Gastrocnemius medialis (tissue), 4 donors: ENCODE measurements at regions not wholly inside any gene's neighbourhood (a gene's known extent, or its start where the extent isn't known, plus 50 kb on each side); places are given as distances from the start of the nearest gene placed in this dataset.

Experiments
- ATAC-seq, 2 donors: fragments of 150-250 bp; one replicate each; pipeline ENCODE4 v1.9.1; 2016
- DNase-seq, 2 donors: peaks; one replicate each; pipeline ENCODE4 v3.0.0-alpha.2; 2019
- H3K27ac ChIP-seq, 4 donors: fragments of 200-600 bp; sonication (generic); 1 replicate in 1 of 4; 2 replicates in 3 of 4; pipeline ENCODE4 v1.5.1; 2016 to 2018; ENCODE audit warnings: mild to moderate bottlenecking in 2 of 4, moderate library complexity in 1 of 4
- H3K27me3 ChIP-seq, 3 donors: fragments of 200-600 bp; sonication (generic) in 2 of 3; 1 replicate in 1 of 3; 2 replicates in 2 of 3; pipeline versions ENCODE4 v1.5.1 to v1.6.0; 2016 to 2019; ENCODE audit warnings: mild to moderate bottlenecking in 1 of 3, moderate library complexity in 1 of 3
- H3K36me3 ChIP-seq, 2 donors: fragments of 200-600 bp; sonication (generic) in 1 of 2; one replicate each; pipeline ENCODE4 v1.5.1; 2017 to 2018
- H3K4me1 ChIP-seq, 2 donors: fragments of 200-600 bp; sonication (generic) in 1 of 2; one replicate each; pipeline ENCODE4 v1.5.1; 2016 to 2017; ENCODE audit warnings: mild to moderate bottlenecking in 2 of 2
- H3K4me3 ChIP-seq, 4 donors: fragments of 200-600 bp; sonication (generic) in 3 of 4; 1 replicate in 1 of 4; 2 replicates in 3 of 4; pipeline ENCODE4 v1.5.1; 2016 to 2019; ENCODE audit warnings: mild to moderate bottlenecking in 2 of 4
- H3K9me3 ChIP-seq, 3 donors: fragments of 200-600 bp; sonication (generic) in 2 of 3; 1 replicate in 1 of 3; 2 replicates in 2 of 3; pipeline ENCODE4 v1.5.1; 2016 to 2019
- CTCF ChIP-seq, 5 experiments: fragments of 450-650 bp in 3 of 5; fragments of 200-600 bp in 2 of 5; sonication (generic) in 2 of 5; IDR thresholded peaks in 4 of 5; conservative IDR thresholded peaks in 1 of 5; 1 replicate in 4 of 5; 2 replicates in 1 of 5; pipeline ENCODE4 v1.5.1; 2016 to 2019; ENCODE audit warnings: antibody characterized with exemption in 5 of 5, mild to moderate bottlenecking in 3 of 5, moderate library complexity in 3 of 5
- POLR2A ChIP-seq, 2 donors: fragments of 450-650 bp; IDR thresholded peaks; one replicate each; pipeline ENCODE4 v1.6.1; 2017; ENCODE audit warnings: antibody characterized with exemption in 2 of 2, mild to moderate bottlenecking in 2 of 2, moderate library complexity in 2 of 2
- in situ Hi-C, 4 donors: fragments of 200-750 bp; cut with MboI; loops; one replicate each; pipeline versions ENCODE4 v1.15.0 to v1.8.0; 2017; ENCODE audit warnings: low sequenced_read_pairs in 4 of 4
- intact Hi-C: fragments of 100-400 bp; cut with DNase I; formaldehyde crosslinking; loops from one replicate; pipeline ENCODE4 v1.15.1; 2023; ENCODE audit warnings: low total_unique reads

GRCh38 chr2:216572582-216573578, 60.3 kb upstream of the IGFBP2 start:
- Histone ChIP-seq H3K9me3 (no peaks in the 10 kb centered on the region), H3K27ac (peak overlapping the region; percentile 20 to 56 (median 48)), H3K27me3 (no peaks in the 10 kb centered on the region), H3K4me3 (no peak overlapping the region), H3K4me1 (peaks cover 19 to 23% of the 10 kb centered on the region in 2 donors), H3K36me3 (no peaks in the 10 kb centered on the region)
- DNase-seq (peak; percentile 25 to 33), ATAC-seq (peak; percentile 58 to 81)
- intact Hi-C loops (no loop called here), in situ Hi-C loops (no loop called here)
- no peak for TF ChIP-seq CTCF (IDR thresholded peaks at IDR 0.05 in 4 of 5, conservative IDR thresholded peaks at IDR 0.05 in 1 of 5)
- TF ChIP-seq POLR2A (IDR thresholded peaks at IDR 0.05), result no peak

DNA sequence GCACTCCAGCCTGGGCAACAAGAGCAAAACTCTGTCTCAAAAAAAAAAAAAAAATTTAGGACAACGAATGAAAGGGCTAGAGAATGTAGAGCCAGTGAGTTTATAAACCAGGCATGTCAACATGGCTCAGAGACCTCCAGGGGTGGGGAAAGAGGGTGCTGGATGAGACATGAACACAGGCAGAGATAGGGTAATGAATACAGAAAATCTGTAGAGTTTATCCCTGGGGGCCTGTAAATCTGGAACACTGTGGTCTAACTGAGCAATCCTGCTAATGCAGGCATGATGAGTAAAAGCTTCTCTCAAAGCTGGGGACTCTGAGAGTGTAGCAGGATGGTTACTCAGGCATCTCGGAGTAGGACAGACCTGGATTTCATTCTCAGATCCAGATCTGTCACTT, 59.2 kb upstream of the IGFBP2 start:
- H3K27ac ChIP-seq, result peak overlapping the region in 3 of 4 donors; percentile 2 to 56 (median 20)
- H3K27me3 ChIP-seq, result no peaks in the 10 kb centered on the region
- H3K4me3 ChIP-seq, result no peak overlapping the region
- no peaks in the 10 kb centered on the region for H3K9me3 ChIP-seq
- no peak for TF ChIP-seq POLR2A (IDR thresholded peaks at IDR 0.05)
- no peak for TF ChIP-seq CTCF (IDR thresholded peaks at IDR 0.05 in 4 of 5, conservative IDR thresholded peaks at IDR 0.05 in 1 of 5)
- in situ Hi-C loops, result no loop called here
- H3K4me1 ChIP-seq, result peaks cover 19 to 23% of the 10 kb centered on the region in 2 donors
- H3K36me3 ChIP-seq, result no peaks in the 10 kb centered on the region
- intact Hi-C loops, result no loop called here
- DNase-seq, result no peak
- no peak for ATAC-seq

DNA sequence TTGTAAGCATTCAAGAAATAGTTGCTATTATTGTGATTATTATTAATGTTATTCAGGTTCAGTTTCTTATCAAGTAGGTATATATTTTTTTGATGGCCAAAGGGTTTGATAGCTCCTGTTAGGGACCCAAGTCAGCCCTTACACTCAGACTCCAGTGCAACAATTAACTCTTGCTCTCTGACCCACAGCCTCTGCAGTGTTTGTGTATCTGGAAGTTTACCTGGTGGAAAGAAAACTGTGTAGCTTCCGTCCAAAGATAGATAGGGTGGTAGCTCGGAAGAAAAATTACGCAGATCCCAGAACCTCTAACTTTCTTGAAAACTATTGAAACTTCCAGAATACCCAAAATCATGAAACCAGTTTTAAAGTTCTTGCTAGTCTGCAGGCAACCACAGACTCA, 58.6 kb upstream of the IGFBP2 start:
- TF ChIP-seq POLR2A (IDR thresholded peaks at IDR 0.05), result no peak
- intact Hi-C loops (no loop called here), in situ Hi-C loops (no loop called here)
- H3K36me3 ChIP-seq, result no peaks in the 10 kb centered on the region
- DNase-seq, result no peak
- no peak overlapping the region for H3K27ac ChIP-seq
- peaks cover 19 to 23% of the 10 kb centered on the region in 2 donors for H3K4me1 ChIP-seq
- no peaks in the 10 kb centered on the region for H3K9me3 ChIP-seq
- ATAC-seq, result no peak
- H3K4me3 ChIP-seq, result no peak overlapping the region
- H3K27me3 ChIP-seq, result no peaks in the 10 kb centered on the region

DNA sequence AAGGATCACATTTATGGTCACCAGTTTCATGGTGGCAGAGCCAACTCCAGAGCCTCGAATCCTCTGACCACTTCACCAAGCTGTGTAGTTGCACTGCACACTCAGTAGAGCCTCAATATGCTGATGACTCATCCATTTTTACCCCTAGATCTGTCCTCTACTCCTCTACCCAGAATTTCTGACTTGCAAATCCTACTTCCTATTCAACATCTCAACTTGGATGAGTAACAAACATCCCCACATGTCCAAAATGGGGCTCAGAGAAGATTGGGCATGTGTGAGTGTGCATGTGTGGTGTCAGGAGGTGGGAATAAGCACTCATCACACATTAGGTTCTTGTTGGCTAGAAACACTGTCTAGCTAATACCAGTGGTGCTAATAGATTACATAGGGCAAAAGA, 57.8 kb upstream of the IGFBP2 start:
- Histone ChIP-seq H3K36me3 (no peaks in the 10 kb centered on the region), H3K9me3 (no peaks in the 10 kb centered on the region), H3K27me3 (no peaks in the 10 kb centered on the region), H3K4me3 (no peak overlapping the region), H3K4me1 (peaks cover 19 to 23% of the 10 kb centered on the region in 2 donors), H3K27ac (no peak overlapping the region)
- DNase-seq (no peak), ATAC-seq (no peak)
- in situ Hi-C loops (no loop called here), intact Hi-C loops (no loop called here)
- TF ChIP-seq POLR2A (IDR thresholded peaks at IDR 0.05) (no peak), CTCF (IDR thresholded peaks at IDR 0.05 in 4 of 5, conservative IDR thresholded peaks at IDR 0.05 in 1 of 5) (no peak)

GRCh38 chr2:216576616-216577015, 56.6 kb upstream of the IGFBP2 start:
- no peak for ATAC-seq

More at GRCh38 chr2:216576616-216577015, 56.6 kb upstream of the IGFBP2 start:
- intact Hi-C loops (no loop called here), in situ Hi-C loops (no loop called here)
- no peaks in the 10 kb centered on the region for H3K27me3 ChIP-seq
- H3K4me1 ChIP-seq, result peaks cover 19 to 23% of the 10 kb centered on the region in 2 donors
- no peaks in the 10 kb centered on the region for H3K9me3 ChIP-seq
- no peaks in the 10 kb centered on the region for H3K36me3 ChIP-seq
- no peak for DNase-seq
- TF ChIP-seq POLR2A (IDR thresholded peaks at IDR 0.05), result no peak
- no peak for TF ChIP-seq CTCF (IDR thresholded peaks at IDR 0.05 in 4 of 5, conservative IDR thresholded peaks at IDR 0.05 in 1 of 5)
- no peak overlapping the region for H3K4me3 ChIP-seq
- H3K27ac ChIP-seq, result no peak overlapping the region
